ENCODE measurements at regions not wholly inside any gene's neighbourhood (a gene's known extent, or its start where the extent isn't known, plus 50 kb on each side); places are given as distances from the start of the nearest gene placed in this dataset.

DNA sequence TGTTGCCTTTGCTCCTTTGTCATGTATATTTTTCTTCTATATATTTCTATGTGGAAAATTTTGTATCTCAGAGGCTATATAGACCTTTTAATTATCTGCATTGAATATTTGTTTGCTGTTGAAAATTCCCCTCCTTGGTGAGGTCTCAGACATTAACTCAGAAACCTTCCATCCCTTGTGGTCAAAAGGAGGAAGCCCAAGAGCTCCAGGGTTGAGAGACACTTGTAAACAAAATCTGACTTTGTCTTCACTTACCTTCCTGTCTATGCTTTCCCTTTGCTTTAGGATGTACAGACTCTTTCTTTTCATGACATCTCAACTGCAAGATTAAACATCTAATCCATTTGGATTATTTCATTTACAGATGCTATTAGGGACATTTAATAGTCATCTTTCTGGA is 157.5 kb downstream of the PCDH20 start:
- H3K4me3 Mint-ChIP-seq: no peak overlapping the region
- Histone ChIP-seq H3K36me3 (ENCODE audit: insufficient read depth, low read length) (no peaks in the 10 kb centered on the region), H3K27me3 (ENCODE audit: control insufficient read depth in 1 of 2, insufficient read depth in 2 of 2, low read length in 2 of 2) (no peaks in the 10 kb centered on the region), H3K27ac (ENCODE audit: low read depth in 1 of 2, low read length in 2 of 2) (no peak overlapping the region), H3K4me3 (ENCODE audit: low read length) (no peak overlapping the region), H3K9me3 (ENCODE audit: control insufficient read depth in 1 of 2, insufficient read depth in 1 of 2, low read length in 2 of 2) (no peaks in the 10 kb centered on the region), H3K4me1 (ENCODE audit: insufficient read depth, low read length) (no peaks in the 10 kb centered on the region)
- POLR2A ChIA-PET: no interaction called here
- peaks cover 12% of the 10 kb centered on the region for H3K9me3 Mint-ChIP-seq
- no peaks in the 10 kb centered on the region for H3K27me3 Mint-ChIP-seq
- TF ChIP-seq, protein P1, sequence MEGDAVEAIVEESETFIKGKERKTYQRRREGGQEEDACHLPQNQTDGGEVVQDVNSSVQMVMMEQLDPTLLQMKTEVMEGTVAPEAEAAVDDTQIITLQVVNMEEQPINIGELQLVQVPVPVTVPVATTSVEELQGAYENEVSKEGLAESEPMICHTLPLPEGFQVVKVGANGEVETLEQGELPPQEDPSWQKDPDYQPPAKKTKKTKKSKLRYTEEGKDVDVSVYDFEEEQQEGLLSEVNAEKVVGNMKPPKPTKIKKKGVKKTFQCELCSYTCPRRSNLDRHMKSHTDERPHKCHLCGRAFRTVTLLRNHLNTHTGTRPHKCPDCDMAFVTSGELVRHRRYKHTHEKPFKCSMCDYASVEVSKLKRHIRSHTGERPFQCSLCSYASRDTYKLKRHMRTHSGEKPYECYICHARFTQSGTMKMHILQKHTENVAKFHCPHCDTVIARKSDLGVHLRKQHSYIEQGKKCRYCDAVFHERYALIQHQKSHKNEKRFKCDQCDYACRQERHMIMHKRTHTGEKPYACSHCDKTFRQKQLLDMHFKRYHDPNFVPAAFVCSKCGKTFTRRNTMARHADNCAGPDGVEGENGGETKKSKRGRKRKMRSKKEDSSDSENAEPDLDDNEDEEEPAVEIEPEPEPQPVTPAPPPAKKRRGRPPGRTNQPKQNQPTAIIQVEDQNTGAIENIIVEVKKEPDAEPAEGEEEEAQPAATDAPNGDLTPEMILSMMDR (IDR thresholded peaks at IDR 0.05): no peak
- no peaks in the 10 kb centered on the region for H3K4me1 Mint-ChIP-seq (ENCODE audit: low read depth)
- H3K27ac Mint-ChIP-seq: no peak overlapping the region
- intact Hi-C loops (cut with DNase I, micrococcal nuclease): no loop called here
- CTCF ChIA-PET: no interaction called here
- DNase-seq (no peak), ATAC-seq (ENCODE audit: poor library complexity) (no peak)
- H3K36me3 Mint-ChIP-seq (ENCODE audit: low read depth): no peaks in the 10 kb centered on the region

DNA sequence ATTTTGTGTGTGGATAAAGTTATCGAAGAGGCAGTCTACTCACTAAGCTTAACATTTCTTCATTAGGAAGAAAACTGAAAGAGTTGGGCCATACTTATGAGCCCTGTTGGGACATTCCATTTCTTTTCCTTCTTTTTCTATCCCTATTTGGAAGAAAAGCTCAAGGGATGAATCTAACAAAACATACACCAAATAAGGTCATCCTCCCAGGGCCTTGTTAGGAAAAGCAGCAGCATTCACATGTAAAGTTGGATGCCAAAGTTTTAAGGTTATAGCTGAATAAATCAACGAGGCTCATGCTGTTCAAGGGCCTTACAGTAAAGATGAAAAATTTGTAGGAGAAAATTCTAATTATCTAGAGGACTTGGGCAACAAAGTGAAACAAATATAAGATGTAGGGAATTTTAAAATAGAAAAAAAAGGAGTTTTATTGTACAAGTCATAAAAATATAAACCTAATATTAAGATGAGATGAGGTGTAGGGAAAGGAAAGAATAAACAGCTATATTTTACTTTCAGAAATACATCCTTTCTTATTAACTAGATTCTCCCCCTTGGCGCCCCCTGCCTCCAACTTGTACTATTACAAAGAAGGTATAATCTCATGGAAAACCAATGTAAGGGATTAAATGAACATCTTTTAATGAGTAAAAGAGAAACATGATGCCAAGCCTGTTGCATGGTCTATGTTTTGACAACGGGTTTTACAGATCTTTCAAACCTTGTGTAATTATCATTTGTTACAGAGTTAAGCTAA is 160.4 kb downstream of the PCDH20 start:
- H3K27me3 ChIP-seq (ENCODE audit: control insufficient read depth in 1 of 2, insufficient read depth in 2 of 2, low read length in 2 of 2): no peaks in the 10 kb centered on the region
- Mint-ChIP-seq H3K36me3 (ENCODE audit: low read depth) (no peaks in the 10 kb centered on the region), H3K4me3 (no peak overlapping the region), H3K9me3 (peaks cover 14% of the 10 kb centered on the region), H3K27ac (no peak overlapping the region), H3K27me3 (no peaks in the 10 kb centered on the region), H3K4me1 (ENCODE audit: low read depth) (no peaks in the 10 kb centered on the region)
- no peak overlapping the region for H3K27ac ChIP-seq (ENCODE audit: low read depth in 1 of 2, low read length in 2 of 2)
- no peak overlapping the region for H3K4me3 ChIP-seq (ENCODE audit: low read length)
- no peak for DNase-seq
- no peaks in the 10 kb centered on the region for H3K9me3 ChIP-seq (ENCODE audit: control insufficient read depth in 1 of 2, insufficient read depth in 1 of 2, low read length in 2 of 2)
- TF ChIP-seq, protein P1 (IDR thresholded peaks at IDR 0.05): no peak
- no peaks in the 10 kb centered on the region for H3K36me3 ChIP-seq (ENCODE audit: insufficient read depth, low read length)
- no peaks in the 10 kb centered on the region for H3K4me1 ChIP-seq (ENCODE audit: insufficient read depth, low read length)
- no peak for ATAC-seq (ENCODE audit: poor library complexity)
- intact Hi-C loops (cut with DNase I, micrococcal nuclease): no loop called here
- POLR2A ChIA-PET: no interaction called here
- CTCF ChIA-PET: no interaction called here

DNA sequence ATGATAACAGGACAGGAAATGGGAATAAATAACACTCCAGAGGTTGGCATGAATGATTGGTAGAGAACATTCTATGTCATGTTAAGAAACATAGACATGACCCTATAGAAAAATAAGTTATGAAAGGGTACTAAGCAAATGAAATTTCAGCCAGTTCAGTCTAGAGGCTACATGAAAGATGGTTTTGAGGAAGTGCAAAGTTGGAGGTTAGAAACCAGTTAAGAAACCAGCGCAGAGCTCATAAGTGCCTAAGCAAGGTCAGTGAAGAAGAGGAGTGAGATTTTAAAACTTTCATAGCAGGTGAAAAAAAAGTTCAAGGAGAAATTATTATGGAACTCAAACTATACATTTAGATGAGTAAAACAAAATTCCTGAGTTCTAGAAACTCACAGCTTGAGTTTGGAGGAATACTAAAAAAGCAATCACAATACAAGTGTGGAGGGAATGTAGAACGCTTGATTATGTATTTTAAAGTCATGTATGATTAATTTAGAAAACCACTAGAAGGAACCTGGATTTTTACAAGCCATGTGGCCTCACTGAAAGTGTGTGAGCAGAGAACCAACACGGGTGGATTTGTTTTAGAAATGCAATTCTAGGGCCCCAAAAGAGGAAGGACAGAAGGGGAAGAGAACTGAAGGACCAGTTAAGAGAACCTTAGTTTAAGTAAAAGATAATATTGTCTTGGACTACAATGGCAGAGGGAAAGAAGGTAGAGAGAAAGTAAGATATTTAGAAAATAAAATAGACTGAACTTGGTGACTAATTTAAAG is 162.4 kb downstream of the PCDH20 start:
- Histone ChIP-seq H3K4me1 (ENCODE audit: insufficient read depth, low read length) (no peaks in the 10 kb centered on the region), H3K9me3 (ENCODE audit: control insufficient read depth in 1 of 2, insufficient read depth in 1 of 2, low read length in 2 of 2) (no peaks in the 10 kb centered on the region), H3K27ac (ENCODE audit: low read depth in 1 of 2, low read length in 2 of 2) (no peak overlapping the region), H3K4me3 (ENCODE audit: low read length) (no peak overlapping the region), H3K36me3 (ENCODE audit: insufficient read depth, low read length) (no peaks in the 10 kb centered on the region), H3K27me3 (ENCODE audit: control insufficient read depth in 1 of 2, insufficient read depth in 2 of 2, low read length in 2 of 2) (no peaks in the 10 kb centered on the region)
- Mint-ChIP-seq H3K27me3 (no peaks in the 10 kb centered on the region), H3K4me3 (no peak overlapping the region), H3K9me3 (peaks cover 19% of the 10 kb centered on the region), H3K4me1 (ENCODE audit: low read depth) (no peaks in the 10 kb centered on the region), H3K36me3 (ENCODE audit: low read depth) (no peaks in the 10 kb centered on the region), H3K27ac (no peak overlapping the region)
- CTCF ChIA-PET: no interaction called here
- TF ChIP-seq, protein P1 (IDR thresholded peaks at IDR 0.05): no peak
- intact Hi-C loops (cut with DNase I, micrococcal nuclease): no loop called here
- DNase-seq (no peak), ATAC-seq (ENCODE audit: poor library complexity) (no peak)
- POLR2A ChIA-PET: no interaction called here
